ENCODE measurements at regions not wholly inside any gene's neighbourhood (a gene's known extent, or its start where the extent isn't known, plus 50 kb on each side); places are given as distances from the start of the nearest gene placed in this dataset.

GRCh38 chr2:234146087-234146826 is 95.8 kb downstream of the SPP2 start:
- no peak for DNase-seq

DNA sequence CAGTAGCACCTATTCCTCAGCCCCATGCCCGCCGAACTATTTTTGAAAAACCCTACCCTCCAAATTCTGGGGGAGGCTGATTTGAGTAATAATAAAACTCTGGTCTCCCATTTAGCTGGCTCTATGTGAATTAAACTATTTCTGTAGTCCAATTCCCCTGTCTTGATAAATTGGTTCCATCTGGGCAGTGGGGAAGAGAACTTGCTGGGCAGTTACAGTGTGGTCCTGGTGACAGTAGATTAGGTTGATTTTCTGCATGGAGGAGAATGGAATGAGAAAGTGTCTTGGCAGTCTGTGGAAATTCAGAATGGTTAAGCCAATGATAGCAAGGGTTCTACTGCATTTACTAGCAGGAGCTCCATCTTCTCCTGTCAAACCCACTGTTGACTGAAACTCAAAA is 95.0 kb downstream of the SPP2 start:
- DNase-seq, result no peak

DNA sequence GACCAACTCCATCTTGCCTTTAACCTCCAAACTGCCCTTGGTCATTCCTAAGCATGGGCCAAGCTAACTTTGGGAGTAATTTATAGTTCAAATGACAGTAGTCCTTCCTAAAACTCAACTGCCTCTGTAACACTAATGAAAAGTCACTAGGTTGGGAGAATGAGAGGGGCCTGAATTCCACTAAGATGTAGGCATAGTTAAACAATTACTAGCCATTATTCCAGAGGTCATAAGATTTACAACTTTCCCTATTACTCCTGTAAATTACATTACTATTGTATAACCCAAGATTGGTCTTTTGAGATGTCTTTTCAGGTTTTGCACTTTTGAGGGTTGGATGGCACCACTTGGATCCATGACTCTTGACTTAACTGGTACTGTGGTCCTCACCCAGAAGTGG is 94.6 kb downstream of the SPP2 start:
- no peak for DNase-seq

DNA sequence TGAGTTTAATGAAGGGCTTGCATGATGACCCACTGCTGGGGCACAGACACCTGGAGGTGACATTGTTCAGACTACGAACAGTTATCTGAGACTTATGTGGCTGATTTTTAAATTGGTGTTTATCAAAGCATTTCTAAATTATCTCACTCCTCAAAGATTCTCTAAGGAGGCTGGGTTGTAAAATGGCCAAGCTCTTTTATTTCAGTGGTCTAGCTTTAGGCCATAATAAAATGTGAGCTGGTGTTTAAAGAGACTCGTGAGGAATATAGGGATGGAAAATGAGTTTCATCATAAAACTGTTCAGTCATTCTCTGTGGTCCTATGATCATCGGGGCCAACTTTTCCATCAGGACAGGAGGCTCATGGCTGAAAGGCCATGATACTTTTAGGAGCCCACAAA is 93.4 kb downstream of the SPP2 start:
- DNase-seq, result no peak

DNA sequence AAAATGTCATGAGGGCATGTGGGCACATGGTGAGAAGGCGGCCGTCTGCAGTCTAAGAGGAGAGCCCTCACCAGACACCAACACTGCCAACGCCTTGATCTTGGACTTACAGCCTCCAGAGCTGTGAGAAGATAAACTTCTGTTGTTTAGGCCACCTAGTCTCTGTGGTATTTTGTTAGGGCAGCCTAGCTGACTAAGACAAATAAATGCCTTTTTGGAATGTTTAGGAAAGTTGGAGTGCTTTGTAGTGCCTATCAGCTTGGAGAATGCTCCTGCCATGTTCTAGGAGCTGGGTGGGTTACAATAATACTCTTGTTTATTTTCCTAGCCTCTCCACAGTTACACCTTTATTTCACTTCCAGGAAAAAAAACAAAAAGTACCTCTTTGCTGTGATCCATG is 92.0 kb downstream of the SPP2 start:
- DNase-seq, result no peak

- no peak for DNase-seq
Measured at GRCh38 chr2:234139755-234140154, 89.3 kb downstream of the SPP2 start.

DNA sequence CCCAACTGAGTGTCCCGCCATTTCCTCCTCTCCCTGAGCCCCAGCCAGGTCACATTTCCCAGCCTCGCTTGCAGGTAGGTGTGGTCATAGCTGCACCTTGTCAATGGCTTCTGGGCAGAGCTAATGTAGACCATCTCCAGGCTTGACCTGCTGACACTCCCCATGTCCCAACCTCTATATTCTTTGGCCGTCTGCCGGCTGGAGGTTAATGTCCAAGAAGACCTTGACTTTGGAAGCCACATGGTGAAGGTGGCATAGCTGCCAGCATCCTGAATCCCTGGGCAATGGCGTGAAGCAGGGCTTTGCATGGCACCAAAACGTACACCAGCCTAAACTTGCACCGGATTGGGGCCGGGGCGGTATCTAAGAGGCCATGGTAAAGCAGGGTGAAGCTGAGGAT is 88.3 kb downstream of the SPP2 start:
- no peak for DNase-seq

DNA sequence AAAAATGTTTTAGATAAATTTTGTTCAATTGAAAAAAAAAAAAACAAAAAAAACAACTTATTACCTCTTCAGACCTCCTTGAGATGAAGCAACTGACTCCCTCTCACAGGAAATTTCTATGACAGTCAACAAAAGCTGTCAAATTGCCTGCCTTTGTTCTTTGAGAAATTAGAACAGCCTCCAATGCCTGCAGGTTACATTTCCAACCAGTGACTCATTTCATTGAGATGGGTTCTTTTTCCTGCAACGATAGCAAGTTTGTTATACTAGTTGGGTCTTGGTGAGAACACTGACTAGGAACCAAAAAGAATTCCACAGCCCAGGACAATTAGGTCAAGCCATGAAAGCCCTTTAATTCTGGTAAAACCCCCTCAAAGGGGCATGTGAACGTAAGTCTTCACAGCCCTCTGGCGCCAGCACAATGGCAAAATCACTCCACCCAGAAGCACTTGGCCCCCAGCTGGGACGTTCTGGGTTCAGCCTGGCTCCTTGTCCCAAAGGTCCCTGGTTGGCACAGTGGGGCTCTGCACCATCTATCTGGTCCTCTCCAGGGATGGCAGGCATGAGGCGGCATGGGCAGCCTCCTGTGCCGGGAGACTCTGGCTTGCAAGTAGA is 87.0 kb downstream of the SPP2 start:
- DNase-seq, result no peak

DNA sequence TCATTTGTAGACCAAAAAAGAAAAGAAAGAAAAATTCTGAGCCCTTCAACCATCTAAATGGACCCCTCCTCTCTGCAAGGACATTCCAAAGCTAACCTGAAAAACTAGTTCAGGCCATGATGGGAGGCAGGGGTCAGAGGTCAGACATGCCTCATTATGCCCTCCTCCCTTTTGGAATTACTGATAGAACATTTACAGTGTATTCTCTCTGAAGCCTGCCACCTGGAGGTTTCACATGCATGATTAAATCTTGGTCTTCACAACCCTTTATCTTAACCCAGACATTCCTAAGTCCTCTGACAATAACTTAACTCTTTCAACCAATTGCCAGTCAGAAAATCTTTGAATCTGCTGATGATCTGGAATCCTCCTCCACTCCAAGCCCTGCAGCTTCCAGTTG is 86.0 kb downstream of the SPP2 start:
- no peak for DNase-seq

- DNase-seq, result peak; percentile 58
Measured at GRCh38 chr2:234135750-234136221, 85.3 kb downstream of the SPP2 start.

DNA sequence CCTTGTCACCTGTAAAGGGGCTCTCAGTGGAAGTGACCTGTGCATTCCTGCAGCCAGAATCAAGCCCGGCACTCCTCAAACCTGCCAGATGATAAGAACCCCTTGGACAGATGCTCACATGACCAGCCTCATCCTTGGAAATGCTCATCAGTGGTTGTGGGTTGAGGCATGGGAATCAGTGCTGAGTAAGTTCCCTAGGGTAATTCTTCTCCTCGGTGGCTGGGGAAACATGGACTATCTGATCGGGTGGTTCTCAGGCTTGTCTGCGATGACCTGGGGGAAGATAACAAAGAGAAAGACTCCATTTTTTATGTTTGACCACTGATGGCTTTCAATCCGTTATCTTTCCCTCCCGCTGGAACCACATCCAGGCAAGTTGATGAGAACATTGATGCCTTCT is 84.0 kb downstream of the SPP2 start:
- DNase-seq, result no peak

DNA sequence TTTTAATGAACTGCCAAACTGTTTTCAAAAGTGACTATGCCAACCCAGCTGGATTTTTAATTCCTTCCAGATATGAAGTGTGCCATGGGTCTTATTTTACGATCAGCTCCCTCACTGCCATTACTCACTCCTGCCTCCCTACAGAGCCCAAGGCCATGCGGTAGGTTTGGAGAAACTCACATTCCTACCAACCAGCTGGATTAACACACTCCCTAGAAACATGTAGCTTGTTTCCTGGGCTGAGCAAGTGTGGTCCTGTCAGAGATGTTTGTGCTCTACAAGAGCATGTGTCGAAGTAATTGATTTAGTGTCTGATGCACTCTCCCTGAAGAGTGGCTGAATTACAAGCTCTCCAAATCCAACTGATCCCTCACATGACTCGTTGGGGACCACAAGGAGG is 82.5 kb downstream of the SPP2 start:
- no peak for DNase-seq

DNA sequence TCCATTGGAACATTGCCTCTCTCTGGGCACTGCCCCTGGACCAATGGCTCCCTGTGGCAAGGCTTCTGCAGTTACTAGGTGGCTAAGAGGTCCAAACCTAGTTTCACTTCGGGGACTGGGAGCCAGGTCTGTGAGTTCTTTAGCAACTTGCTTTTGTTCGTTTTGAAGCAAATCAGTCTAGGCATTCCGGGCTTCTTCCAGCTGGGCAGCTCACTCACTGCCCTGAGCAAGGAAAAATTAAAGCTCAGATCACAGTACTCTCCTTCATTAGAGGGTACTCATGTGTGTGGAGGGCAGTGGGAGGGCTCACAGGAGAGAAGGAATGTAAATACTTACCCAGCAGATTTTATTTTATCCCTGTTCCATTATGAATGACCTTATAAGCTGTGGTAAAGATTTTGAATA is 80.3 kb downstream of the SPP2 start:
- no peak for DNase-seq

DNA sequence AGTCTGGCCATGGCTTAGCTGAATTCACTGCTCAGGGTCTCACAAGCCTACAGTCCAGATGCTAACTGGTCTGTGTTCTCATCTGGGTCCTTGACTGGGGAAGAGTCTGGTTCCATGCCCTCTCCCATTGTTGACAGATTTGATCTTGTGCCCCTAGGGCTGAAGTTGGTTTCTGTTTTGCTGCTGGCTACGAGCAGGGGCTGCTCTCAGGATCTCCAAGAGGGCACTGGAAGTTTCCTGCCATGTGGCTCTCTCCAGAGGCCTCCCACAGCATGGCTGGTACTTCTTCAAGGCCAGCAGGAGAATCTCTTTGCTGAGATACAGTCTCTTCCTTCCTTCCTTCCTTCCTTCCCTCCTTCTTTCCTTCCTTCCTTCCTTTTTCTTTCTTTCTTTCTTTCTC is 78.1 kb downstream of the SPP2 start:
- DNase-seq, result no peak
